Fibroblast of mammary gland (primary cell): ENCODE measurements at regions not wholly inside any gene's neighbourhood (a gene's known extent, or its start where the extent isn't known, plus 50 kb on each side); places are given as distances from the start of the nearest gene placed in this dataset.

Experiments used
- DNase-seq: peaks from one replicate; pipeline ENCODE4 v3.0.0-alpha.2; 2010; ENCODE audit warnings: low read depth
- H3K4me3 ChIP-seq: 2 replicates; pipeline ENCODE4 v1.5.1; 2011; ENCODE audit warnings: low read depth, mild to moderate bottlenecking, low read length, moderate library complexity; ENCODE audit not compliant: control insufficient read depth
- CTCF ChIP-seq: conservative IDR thresholded peaks from 2 replicates; pipeline ENCODE4 v1.5.1; 2011; ENCODE audit warnings: low read depth, low read length, inconsistent platforms; ENCODE audit not compliant: control insufficient read depth, insufficient read depth

GRCh38 chr5:128627939-128628338 lies 89.9 kb upstream of the FBN2 start:
- no peak for TF ChIP-seq CTCF
- H3K4me3 ChIP-seq: no peak overlapping the region
- no peak for DNase-seq

GRCh38 chr5:128629157-128629556 lies 91.1 kb upstream of the FBN2 start:
- TF ChIP-seq CTCF: no peak
- DNase-seq: no peak
- no peak overlapping the region for H3K4me3 ChIP-seq

GRCh38 chr5:128630121-128630520 lies 92.1 kb upstream of the FBN2 start:
- DNase-seq: no peak
- no peak overlapping the region for H3K4me3 ChIP-seq
- TF ChIP-seq CTCF: no peak

- TF ChIP-seq CTCF: no peak
- H3K4me3 ChIP-seq: no peak overlapping the region
- no peak for DNase-seq
Measured at GRCh38 chr5:128631771-128632170, 93.7 kb upstream of the FBN2 start.

- no peak for TF ChIP-seq CTCF
- no peak overlapping the region for H3K4me3 ChIP-seq
- peak; percentile 34 for DNase-seq
Measured at GRCh38 chr5:128632264-128632663, 94.2 kb upstream of the FBN2 start.

- H3K4me3 ChIP-seq: no peak overlapping the region
- no peak for TF ChIP-seq CTCF
- DNase-seq: no peak
Measured at GRCh38 chr5:128633901-128634300, 95.9 kb upstream of the FBN2 start.

GRCh38 chr5:128635379-128635778 lies 97.3 kb upstream of the FBN2 start:
- no peak for TF ChIP-seq CTCF
- H3K4me3 ChIP-seq: no peak overlapping the region
- DNase-seq: no peak
